Astrocyte (in vitro differentiated cells and primary cell): ENCODE measurements at regions not wholly inside any gene's neighbourhood (a gene's known extent, or its start where the extent isn't known, plus 50 kb on each side); places are given as distances from the start of the nearest gene placed in this dataset.

Experiments used
- EZH2 ChIP-seq: IDR thresholded peaks from 2 replicates; pipeline ENCODE4 v1.6.1; 2012; ENCODE audit warnings: mild to moderate bottlenecking, low read length, inconsistent platforms; ENCODE audit not compliant: insufficient read depth
- TF ChIP-seq, protein P1 (sequence below): IDR thresholded peaks from 2 replicates; pipeline ENCODE4 v1.5.1; 2011; ENCODE audit warnings: low read depth, mild to moderate bottlenecking, inconsistent platforms, low read length, moderate library complexity; ENCODE audit not compliant: insufficient read depth

DNA sequence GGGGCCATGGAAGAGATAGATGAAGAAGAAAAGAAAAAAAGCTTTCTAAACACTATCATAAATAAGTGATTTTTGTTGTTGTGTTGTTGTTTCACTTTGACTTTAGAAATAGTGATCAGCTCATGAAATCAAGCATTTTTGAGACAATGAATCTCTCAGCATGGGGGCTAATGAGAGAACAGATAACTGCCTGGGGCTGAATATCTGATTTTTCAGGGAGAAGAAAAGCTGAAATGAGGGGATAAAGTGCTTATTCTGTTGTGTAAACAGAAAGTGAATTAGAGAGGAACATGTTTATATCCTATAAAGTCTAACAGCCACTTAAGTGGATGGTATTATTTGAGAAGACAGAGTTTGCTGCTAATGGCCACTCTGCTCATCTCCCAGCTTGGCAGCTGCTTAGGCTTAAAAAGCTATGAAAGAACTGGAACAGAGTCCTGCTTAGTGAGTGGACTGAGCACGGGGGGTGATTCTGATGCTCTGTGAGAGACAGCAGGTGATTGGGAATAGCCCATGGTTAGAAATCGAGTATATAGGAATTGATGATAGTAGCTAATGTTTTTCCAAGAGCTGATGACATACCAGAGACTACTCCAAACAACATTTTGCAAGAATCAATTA is 646.1 kb upstream of the TMEM132C start:
- TF ChIP-seq, protein P1, sequence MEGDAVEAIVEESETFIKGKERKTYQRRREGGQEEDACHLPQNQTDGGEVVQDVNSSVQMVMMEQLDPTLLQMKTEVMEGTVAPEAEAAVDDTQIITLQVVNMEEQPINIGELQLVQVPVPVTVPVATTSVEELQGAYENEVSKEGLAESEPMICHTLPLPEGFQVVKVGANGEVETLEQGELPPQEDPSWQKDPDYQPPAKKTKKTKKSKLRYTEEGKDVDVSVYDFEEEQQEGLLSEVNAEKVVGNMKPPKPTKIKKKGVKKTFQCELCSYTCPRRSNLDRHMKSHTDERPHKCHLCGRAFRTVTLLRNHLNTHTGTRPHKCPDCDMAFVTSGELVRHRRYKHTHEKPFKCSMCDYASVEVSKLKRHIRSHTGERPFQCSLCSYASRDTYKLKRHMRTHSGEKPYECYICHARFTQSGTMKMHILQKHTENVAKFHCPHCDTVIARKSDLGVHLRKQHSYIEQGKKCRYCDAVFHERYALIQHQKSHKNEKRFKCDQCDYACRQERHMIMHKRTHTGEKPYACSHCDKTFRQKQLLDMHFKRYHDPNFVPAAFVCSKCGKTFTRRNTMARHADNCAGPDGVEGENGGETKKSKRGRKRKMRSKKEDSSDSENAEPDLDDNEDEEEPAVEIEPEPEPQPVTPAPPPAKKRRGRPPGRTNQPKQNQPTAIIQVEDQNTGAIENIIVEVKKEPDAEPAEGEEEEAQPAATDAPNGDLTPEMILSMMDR: no peak
- TF ChIP-seq EZH2: no peak
